ENCODE measurements at regions not wholly inside any gene's neighbourhood (a gene's known extent, or its start where the extent isn't known, plus 50 kb on each side); places are given as distances from the start of the nearest gene placed in this dataset.

GRCh38 chr18:51980101-51980500 lies 359.9 kb upstream of the DCC start:
- no peak for DNase-seq
- Histone ChIP-seq H3K9ac (ENCODE audit: insufficient read depth, low read length, poor library complexity, severe bottlenecking) (no peak overlapping the region), H3K79me2 (ENCODE audit: insufficient read depth, low read length) (no peaks in the 10 kb centered on the region), H3K27ac (ENCODE audit: low read depth in 1 of 2, low read length in 2 of 2) (no peak overlapping the region), H3K36me3 (replicated peaks in 1 of 2; ENCODE audit: control insufficient read depth in 1 of 2, insufficient read depth in 2 of 2, low read length in 2 of 2) (no peaks in the 10 kb centered on the region), H4K20me1 (ENCODE audit: insufficient read depth, low read length) (no peaks in the 10 kb centered on the region), H3K4me2 (replicated peaks; ENCODE audit: extremely low read depth, low read length, poor library complexity, severe bottlenecking) (no peak overlapping the region), H3K4me3 (replicated peaks in 1 of 3; ENCODE audit: low read depth in 2 of 3, low read length in 3 of 3) (no peak overlapping the region), H2AFZ (ENCODE audit: insufficient read depth, low read depth, low read length, poor library complexity, severe bottlenecking) (no peak overlapping the region), H3K9me3 (replicated peaks in 1 of 2; ENCODE audit: control insufficient read depth in 1 of 2, insufficient read depth in 1 of 2, low read length in 2 of 2) (no peaks in the 10 kb centered on the region), H3K27me3 (ENCODE audit: control insufficient read depth in 2 of 2, insufficient read depth in 2 of 2, low read length in 2 of 2) (no peaks in the 10 kb centered on the region), H3K4me1 (ENCODE audit: control insufficient read depth in 1 of 2, insufficient read depth in 2 of 2, low read length in 2 of 2) (no peaks in the 10 kb centered on the region)
- no peak overlapping the region for H3K4me3 Mint-ChIP-seq
- intact Hi-C loops (cut with micrococcal nuclease) = no loop called here
- H3K27me3 Mint-ChIP-seq (ENCODE audit: low read depth in 3 of 3) = no peaks in the 10 kb centered on the region
- H3K36me3 Mint-ChIP-seq = no peaks in the 10 kb centered on the region
- peaks cover 0 to 6% (median 2%) of the 10 kb centered on the region in 7 donors for H3K9me3 Mint-ChIP-seq
- no peak for TF ChIP-seq CTCF (IDR thresholded peaks at IDR 0.05)
- whole genome bisulfite sequencing (ENCODE audit: insufficient coverage) = 80% methylated on average over 2 of the region's 3 CpGs
- no peaks in the 10 kb centered on the region for H3K4me1 Mint-ChIP-seq
- H3K27ac Mint-ChIP-seq = no peak overlapping the region

GRCh38 chr18:51988277-51988676 lies 351.7 kb upstream of the DCC start:
- TF ChIP-seq CTCF (IDR thresholded peaks at IDR 0.05) = no peak
- H3K27me3 Mint-ChIP-seq (ENCODE audit: low read depth in 3 of 3) = no peaks in the 10 kb centered on the region
- H3K79me2 ChIP-seq (ENCODE audit: insufficient read depth, low read length) = no peaks in the 10 kb centered on the region
- intact Hi-C loops (cut with micrococcal nuclease) = no loop called here
- no peak overlapping the region for H3K4me3 ChIP-seq (replicated peaks in 1 of 3; ENCODE audit: low read depth in 2 of 3, low read length in 3 of 3)
- H3K4me3 Mint-ChIP-seq = no peak overlapping the region
- H3K9ac ChIP-seq (ENCODE audit: insufficient read depth, low read length, poor library complexity, severe bottlenecking) = no peak overlapping the region
- H3K9me3 Mint-ChIP-seq = peaks cover 0 to 6% (median 2%) of the 10 kb centered on the region in 7 donors
- no peaks in the 10 kb centered on the region for H3K4me1 ChIP-seq (ENCODE audit: control insufficient read depth in 1 of 2, insufficient read depth in 2 of 2, low read length in 2 of 2)
- no CpG with 5 or more reads among the region's 2 CpGs for WGBS (ENCODE audit: insufficient coverage)
- no peak overlapping the region for H3K27ac Mint-ChIP-seq
- DNase-seq = no peak
- H4K20me1 ChIP-seq (ENCODE audit: insufficient read depth, low read length) = no peaks in the 10 kb centered on the region
- no peak overlapping the region for H2AFZ ChIP-seq (ENCODE audit: insufficient read depth, low read depth, low read length, poor library complexity, severe bottlenecking)
- no peaks in the 10 kb centered on the region for H3K36me3 ChIP-seq (replicated peaks in 1 of 2; ENCODE audit: control insufficient read depth in 1 of 2, insufficient read depth in 2 of 2, low read length in 2 of 2)
- H3K4me1 Mint-ChIP-seq = no peaks in the 10 kb centered on the region
- peaks cover 0 to 3% of the 10 kb centered on the region in 2 donors for H3K9me3 ChIP-seq (replicated peaks in 1 of 2; ENCODE audit: control insufficient read depth in 1 of 2, insufficient read depth in 1 of 2, low read length in 2 of 2)
- no peak overlapping the region for H3K4me2 ChIP-seq (replicated peaks; ENCODE audit: extremely low read depth, low read length, poor library complexity, severe bottlenecking)
- H3K27ac ChIP-seq (ENCODE audit: low read depth in 1 of 2, low read length in 2 of 2) = no peak overlapping the region
- no peaks in the 10 kb centered on the region for H3K27me3 ChIP-seq (ENCODE audit: control insufficient read depth in 2 of 2, insufficient read depth in 2 of 2, low read length in 2 of 2)
- H3K36me3 Mint-ChIP-seq = no peaks in the 10 kb centered on the region

Data from CD14-positive monocyte (primary cell).